Gastrocnemius medialis (tissue), 4 donors: ENCODE measurements at regions not wholly inside any gene's neighbourhood (a gene's known extent, or its start where the extent isn't known, plus 50 kb on each side); places are given as distances from the start of the nearest gene placed in this dataset.

ENCODE experiments used
- ATAC-seq, 2 donors: fragments of 150-250 bp; one replicate each; pipeline ENCODE4 v1.9.1; 2016
- DNase-seq, 2 donors: peaks; one replicate each; pipeline ENCODE4 v3.0.0-alpha.2; 2019
- H3K27ac ChIP-seq, 4 donors: fragments of 200-600 bp; sonication (generic); 1 replicate in 1 of 4; 2 replicates in 3 of 4; pipeline ENCODE4 v1.5.1; 2016 to 2018; ENCODE audit warnings: mild to moderate bottlenecking in 2 of 4, moderate library complexity in 1 of 4
- H3K27me3 ChIP-seq, 3 donors: fragments of 200-600 bp; sonication (generic) in 2 of 3; 1 replicate in 1 of 3; 2 replicates in 2 of 3; pipeline versions ENCODE4 v1.5.1 to v1.6.0; 2016 to 2019; ENCODE audit warnings: mild to moderate bottlenecking in 1 of 3, moderate library complexity in 1 of 3
- H3K36me3 ChIP-seq, 2 donors: fragments of 200-600 bp; sonication (generic) in 1 of 2; one replicate each; pipeline ENCODE4 v1.5.1; 2017 to 2018
- H3K4me1 ChIP-seq, 2 donors: fragments of 200-600 bp; sonication (generic) in 1 of 2; one replicate each; pipeline ENCODE4 v1.5.1; 2016 to 2017; ENCODE audit warnings: mild to moderate bottlenecking in 2 of 2
- H3K4me3 ChIP-seq, 4 donors: fragments of 200-600 bp; sonication (generic) in 3 of 4; 1 replicate in 1 of 4; 2 replicates in 3 of 4; pipeline ENCODE4 v1.5.1; 2016 to 2019; ENCODE audit warnings: mild to moderate bottlenecking in 2 of 4
- H3K9me3 ChIP-seq, 3 donors: fragments of 200-600 bp; sonication (generic) in 2 of 3; 1 replicate in 1 of 3; 2 replicates in 2 of 3; pipeline ENCODE4 v1.5.1; 2016 to 2019
- CTCF ChIP-seq, 5 experiments: fragments of 450-650 bp in 3 of 5; fragments of 200-600 bp in 2 of 5; sonication (generic) in 2 of 5; IDR thresholded peaks in 4 of 5; conservative IDR thresholded peaks in 1 of 5; 1 replicate in 4 of 5; 2 replicates in 1 of 5; pipeline ENCODE4 v1.5.1; 2016 to 2019; ENCODE audit warnings: antibody characterized with exemption in 5 of 5, mild to moderate bottlenecking in 3 of 5, moderate library complexity in 3 of 5
- POLR2A ChIP-seq, 2 donors: fragments of 450-650 bp; IDR thresholded peaks; one replicate each; pipeline ENCODE4 v1.6.1; 2017; ENCODE audit warnings: antibody characterized with exemption in 2 of 2, mild to moderate bottlenecking in 2 of 2, moderate library complexity in 2 of 2
- in situ Hi-C, 4 donors: fragments of 200-750 bp; cut with MboI; loops; one replicate each; pipeline versions ENCODE4 v1.15.0 to v1.8.0; 2017; ENCODE audit warnings: low sequenced_read_pairs in 4 of 4
- intact Hi-C: fragments of 100-400 bp; cut with DNase I; formaldehyde crosslinking; loops from one replicate; pipeline ENCODE4 v1.15.1; 2023; ENCODE audit warnings: low total_unique reads

- H3K4me1 ChIP-seq, result no peaks in the 10 kb centered on the region
- ATAC-seq (no peak), DNase-seq (no peak)
- intact Hi-C loops (no loop called here), in situ Hi-C loops (no loop called here)
- TF ChIP-seq CTCF (IDR thresholded peaks at IDR 0.05 in 4 of 5, conservative IDR thresholded peaks at IDR 0.05 in 1 of 5), result no peak
- no peak for TF ChIP-seq POLR2A (IDR thresholded peaks at IDR 0.05)
- no peaks in the 10 kb centered on the region for H3K36me3 ChIP-seq
- no peaks in the 10 kb centered on the region for H3K9me3 ChIP-seq
- no peak overlapping the region for H3K4me3 ChIP-seq
- no peak overlapping the region for H3K27ac ChIP-seq
- no peaks in the 10 kb centered on the region for H3K27me3 ChIP-seq
Measured at GRCh38 chr6:21309807-21310221, 283.7 kb upstream of the SOX4 start.

GRCh38 chr6:21310568-21311140 is 282.9 kb upstream of the SOX4 start:
- Histone ChIP-seq H3K27me3 (no peaks in the 10 kb centered on the region), H3K36me3 (no peaks in the 10 kb centered on the region), H3K4me1 (no peaks in the 10 kb centered on the region), H3K27ac (no peak overlapping the region), H3K9me3 (no peaks in the 10 kb centered on the region), H3K4me3 (no peak overlapping the region)
- in situ Hi-C loops, result no loop called here
- ATAC-seq, result no peak
- DNase-seq, result no peak
- TF ChIP-seq POLR2A (IDR thresholded peaks at IDR 0.05) (no peak), CTCF (IDR thresholded peaks at IDR 0.05 in 4 of 5, conservative IDR thresholded peaks at IDR 0.05 in 1 of 5) (no peak)
- intact Hi-C loops, result no loop called here

- H3K27me3 ChIP-seq, result no peaks in the 10 kb centered on the region
- H3K9me3 ChIP-seq, result no peaks in the 10 kb centered on the region
- no peak overlapping the region for H3K4me3 ChIP-seq
- H3K27ac ChIP-seq, result no peak overlapping the region
- H3K4me1 ChIP-seq, result no peaks in the 10 kb centered on the region
- no peaks in the 10 kb centered on the region for H3K36me3 ChIP-seq
- ATAC-seq, result no peak
- intact Hi-C loops, result no loop called here
- TF ChIP-seq CTCF (IDR thresholded peaks at IDR 0.05 in 4 of 5, conservative IDR thresholded peaks at IDR 0.05 in 1 of 5), result no peak
- no peak for TF ChIP-seq POLR2A (IDR thresholded peaks at IDR 0.05)
- in situ Hi-C loops, result no loop called here
- no peak for DNase-seq
Measured at GRCh38 chr6:21312118-21312517, 281.4 kb upstream of the SOX4 start.

GRCh38 chr6:21317642-21318041 is 275.9 kb upstream of the SOX4 start:
- Histone ChIP-seq H3K36me3 (no peaks in the 10 kb centered on the region), H3K27me3 (no peaks in the 10 kb centered on the region), H3K27ac (no peak overlapping the region), H3K4me3 (no peak overlapping the region), H3K9me3 (no peaks in the 10 kb centered on the region), H3K4me1 (no peaks in the 10 kb centered on the region)
- intact Hi-C loops, result no loop called here
- DNase-seq (no peak), ATAC-seq (no peak)
- in situ Hi-C loops, result no loop called here
- TF ChIP-seq POLR2A (IDR thresholded peaks at IDR 0.05), result no peak
- no peak for TF ChIP-seq CTCF (IDR thresholded peaks at IDR 0.05 in 4 of 5, conservative IDR thresholded peaks at IDR 0.05 in 1 of 5)

- Histone ChIP-seq H3K36me3 (no peaks in the 10 kb centered on the region), H3K27me3 (no peaks in the 10 kb centered on the region), H3K4me1 (no peaks in the 10 kb centered on the region), H3K9me3 (no peaks in the 10 kb centered on the region), H3K4me3 (no peak overlapping the region), H3K27ac (no peak overlapping the region)
- DNase-seq (no peak), ATAC-seq (no peak)
- intact Hi-C loops, result no loop called here
- in situ Hi-C loops, result no loop called here
- TF ChIP-seq CTCF (IDR thresholded peaks at IDR 0.05 in 4 of 5, conservative IDR thresholded peaks at IDR 0.05 in 1 of 5) (no peak), POLR2A (IDR thresholded peaks at IDR 0.05) (no peak)
Measured at GRCh38 chr6:21321076-21321475, 272.5 kb upstream of the SOX4 start.
